Mucosa of gallbladder (tissue), 1 donor: ENCODE measurements at regions not wholly inside any gene's neighbourhood (a gene's known extent, or its start where the extent isn't known, plus 50 kb on each side); places are given as distances from the start of the nearest gene placed in this dataset.
"Not testable (repeated sequence)": the region's sequence is repeated elsewhere in the genome, so short reads cannot be mapped to it uniquely, and the experiment has no call there.

Experiments
- DNase-seq: peaks from one replicate; pipeline ENCODE4 v3.0.0-alpha.2; 2020; ENCODE audit warnings: low spot score
- donor health status: DM: no; HTN: no; CAD: no.

DNA sequence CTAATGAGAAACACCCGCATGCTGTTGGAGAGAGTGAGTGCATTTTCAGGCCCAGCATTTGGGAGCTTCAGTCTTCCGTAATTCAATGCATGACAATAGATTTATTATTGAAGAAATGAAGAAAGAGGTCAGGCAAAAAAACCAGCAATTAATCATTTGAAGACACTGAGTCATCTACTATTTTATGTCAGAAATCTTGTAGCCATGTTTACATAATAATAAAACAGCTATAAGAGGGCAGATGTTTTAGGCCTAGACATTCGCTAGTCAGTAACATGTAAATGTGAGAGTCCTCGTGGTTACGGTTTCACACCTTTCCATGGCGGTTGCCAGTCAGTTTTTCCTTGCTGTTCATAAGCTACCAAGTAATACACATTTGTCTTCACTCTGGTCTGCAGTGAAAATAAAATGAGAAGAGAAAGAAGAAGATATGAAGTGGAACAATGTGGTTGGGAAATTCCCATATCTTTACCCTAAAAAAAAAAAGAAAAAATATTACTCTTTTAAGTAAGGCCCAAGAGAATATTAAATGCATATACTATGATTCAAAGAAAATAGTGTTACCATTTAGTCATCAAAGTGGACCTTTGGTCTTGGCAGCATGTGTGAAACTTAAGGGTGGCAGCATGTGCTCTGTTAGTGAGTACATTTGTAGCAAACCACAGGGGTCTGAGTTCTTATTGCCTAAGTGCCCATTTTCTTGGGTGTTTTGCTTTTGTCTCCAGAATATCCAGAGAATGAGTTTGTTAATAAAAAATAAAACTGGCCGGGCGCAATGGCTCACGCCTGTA is 140.5 kb upstream of the TBL1XR1 start:
- no peak for DNase-seq

DNA sequence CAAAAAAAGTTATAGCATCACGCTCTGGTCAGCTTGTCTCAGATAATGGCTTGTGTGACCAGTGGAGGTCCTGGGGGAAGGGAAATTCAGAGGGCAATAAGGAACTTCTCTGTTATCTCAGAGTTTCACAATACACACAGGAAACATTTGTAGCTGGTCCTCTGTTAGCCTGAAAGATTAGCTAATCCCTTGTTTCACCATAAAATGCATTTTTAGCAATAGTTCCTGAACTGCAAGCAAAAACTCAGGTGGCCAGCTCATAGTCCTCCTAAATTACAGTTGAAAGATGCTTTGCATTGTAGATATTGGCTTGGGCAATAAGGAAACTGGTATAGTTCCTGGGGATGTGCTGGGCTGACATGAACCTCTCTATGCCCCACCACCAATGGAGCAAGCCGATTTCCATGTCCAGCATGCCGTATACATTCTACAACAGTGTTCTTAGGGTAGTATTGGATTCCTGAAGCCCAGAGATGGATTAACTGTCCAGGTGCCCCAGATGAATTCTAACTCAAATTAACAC is 141.5 kb upstream of the TBL1XR1 start:
- no peak for DNase-seq

- not testable (repeated sequence) for DNase-seq
These were observed 142.0 kb upstream of the TBL1XR1 start for GRCh38 chr3:177339220-177339703.

GRCh38 chr3:177340243-177340830 is 143.1 kb upstream of the TBL1XR1 start:
- DNase-seq = no peak

DNA sequence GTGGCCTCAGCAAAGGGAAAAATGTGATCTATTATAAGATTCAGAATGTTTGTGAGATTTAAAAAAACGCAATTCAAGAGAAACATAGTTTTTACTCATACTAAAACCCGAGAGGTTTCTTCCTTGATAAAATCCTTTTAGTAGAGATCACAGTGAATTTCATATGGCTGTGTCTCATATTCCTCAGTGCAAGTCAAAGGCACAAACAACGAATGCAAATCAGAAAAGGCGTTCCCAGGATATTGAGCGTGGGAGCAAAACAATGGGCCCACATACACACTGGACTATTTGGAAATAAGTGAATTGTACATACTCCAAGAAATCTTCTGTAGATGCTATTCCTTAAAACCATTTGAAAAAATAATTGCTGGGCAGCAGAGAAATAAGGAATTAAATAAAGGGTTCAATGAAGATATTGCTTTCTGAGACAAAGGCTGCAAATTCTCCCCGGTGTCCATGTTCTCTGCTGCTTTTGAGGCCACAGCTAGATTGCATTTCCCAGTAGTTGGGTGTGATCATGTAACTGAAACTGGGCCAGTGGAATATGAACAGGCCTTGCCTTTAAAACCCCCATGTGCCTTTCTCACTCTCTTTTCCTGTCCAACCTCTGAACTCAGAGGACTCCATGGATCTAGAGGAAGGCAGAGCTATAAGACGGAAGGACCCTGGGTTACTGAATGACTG is 144.6 kb upstream of the TBL1XR1 start:
- no peak for DNase-seq

DNA sequence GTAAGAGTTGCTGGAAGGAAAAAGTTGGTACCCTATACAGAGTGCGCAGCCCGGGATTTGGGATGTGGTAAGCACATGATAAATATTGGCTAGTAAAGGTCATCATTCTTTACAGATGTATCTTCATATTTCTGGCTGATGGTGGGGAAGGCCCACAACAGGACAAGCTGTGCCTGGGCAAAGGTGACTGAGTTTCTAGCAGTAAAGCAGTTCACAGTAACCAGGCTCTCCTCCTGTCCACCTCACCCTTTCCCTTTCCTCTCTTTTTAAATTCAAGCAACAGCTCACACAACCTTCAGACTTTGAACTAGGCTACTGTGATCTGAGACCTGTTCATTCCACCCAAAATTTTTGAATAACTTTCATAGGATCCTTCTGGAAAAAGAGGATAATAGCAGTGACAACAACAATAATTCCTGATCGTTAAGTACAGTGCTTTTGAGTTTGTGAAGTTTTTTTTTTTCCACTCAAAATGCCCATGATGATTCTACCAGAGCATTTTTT is 145.9 kb upstream of the TBL1XR1 start:
- DNase-seq = no peak

- peak; percentile 92 for DNase-seq
These were observed 148.0 kb upstream of the TBL1XR1 start for GRCh38 chr3:177345049-177345972.

GRCh38 chr3:177345973-177346503 is 148.8 kb upstream of the TBL1XR1 start:
- no peak for DNase-seq

GRCh38 chr3:177346878-177347277 is 149.6 kb upstream of the TBL1XR1 start:
- no peak for DNase-seq

GRCh38 chr3:177347611-177348010 is 150.3 kb upstream of the TBL1XR1 start:
- DNase-seq = no peak

DNA sequence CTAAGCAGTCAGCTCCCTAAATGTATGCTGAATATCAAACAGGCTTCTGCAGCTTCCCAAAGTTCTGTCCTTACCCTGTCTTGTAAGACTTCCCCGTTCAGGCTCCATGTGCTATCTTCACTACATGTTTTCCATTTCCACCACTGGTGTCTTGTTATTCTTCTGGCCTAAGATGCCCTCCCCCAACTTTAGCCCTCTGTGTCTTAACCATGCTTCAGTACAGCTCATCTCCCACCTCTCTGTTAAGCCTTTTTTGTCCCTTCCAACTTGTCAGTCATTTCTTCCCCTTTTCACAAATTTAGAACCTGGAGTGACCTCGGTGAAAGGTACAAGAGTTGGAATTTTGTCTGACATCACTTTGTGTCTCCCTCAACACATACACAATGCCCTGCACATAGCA is 151.7 kb upstream of the TBL1XR1 start:
- DNase-seq = no peak

GRCh38 chr3:177349384-177349783 is 152.1 kb upstream of the TBL1XR1 start:
- DNase-seq = no peak

DNA sequence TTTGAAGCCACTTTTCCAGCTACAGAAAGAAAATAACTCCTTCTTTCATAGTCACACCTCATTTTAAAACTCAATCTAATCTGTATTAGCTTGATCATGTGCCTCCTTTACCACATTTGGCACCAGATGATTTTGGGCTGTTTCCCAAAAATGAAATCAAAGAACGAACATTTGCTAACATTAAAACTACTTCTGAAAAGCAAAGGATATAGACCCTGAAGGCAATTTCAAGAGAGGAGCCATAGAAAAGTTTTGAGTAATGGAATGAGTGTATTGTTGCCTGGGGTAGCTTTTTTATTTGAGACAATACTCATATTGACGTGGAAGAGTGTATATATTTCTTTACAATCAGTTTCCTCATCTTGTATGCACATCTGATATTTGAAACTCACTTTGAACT is 152.8 kb upstream of the TBL1XR1 start:
- no peak for DNase-seq

DNA sequence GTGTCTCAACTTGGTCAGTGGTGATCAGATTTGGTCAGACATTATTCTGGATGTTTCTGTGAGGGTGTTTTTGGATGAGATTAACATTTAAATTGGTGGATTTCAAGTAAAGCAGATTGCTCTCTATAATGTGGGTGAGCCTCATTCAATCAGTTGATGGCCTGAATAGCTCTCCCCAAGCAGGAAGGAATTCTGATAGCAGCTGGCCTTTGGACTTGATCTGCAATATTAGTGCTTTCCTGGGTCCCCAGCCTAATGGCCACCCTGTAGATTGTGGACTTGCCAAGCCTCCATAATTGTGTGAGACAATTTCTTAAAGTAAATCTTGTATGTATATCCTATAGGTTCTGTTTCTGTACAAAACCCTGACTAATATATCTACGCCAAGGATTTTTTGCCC is 153.9 kb upstream of the TBL1XR1 start:
- no peak for DNase-seq

GRCh38 chr3:177351757-177352158 is 154.5 kb upstream of the TBL1XR1 start:
- no peak for DNase-seq

DNA sequence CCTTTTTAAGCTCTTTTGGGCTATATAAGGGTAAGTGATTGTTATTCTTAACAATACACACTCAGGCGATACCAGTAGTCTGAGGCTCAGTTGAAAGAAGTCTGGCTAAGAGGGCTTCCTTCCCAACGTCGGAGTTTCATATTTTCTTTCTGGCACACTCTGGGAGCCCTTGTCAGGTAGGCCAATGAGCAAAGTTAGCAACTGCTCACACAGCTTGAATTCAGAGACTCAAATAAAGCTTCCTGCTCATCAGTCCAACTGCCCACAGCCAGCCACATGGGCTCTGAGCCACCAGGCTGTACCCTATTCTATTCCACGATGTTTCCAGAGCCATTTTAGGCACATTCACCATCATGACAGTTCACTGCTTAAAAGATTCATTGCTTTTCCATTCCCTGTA is 155.1 kb upstream of the TBL1XR1 start:
- DNase-seq = no peak

DNA sequence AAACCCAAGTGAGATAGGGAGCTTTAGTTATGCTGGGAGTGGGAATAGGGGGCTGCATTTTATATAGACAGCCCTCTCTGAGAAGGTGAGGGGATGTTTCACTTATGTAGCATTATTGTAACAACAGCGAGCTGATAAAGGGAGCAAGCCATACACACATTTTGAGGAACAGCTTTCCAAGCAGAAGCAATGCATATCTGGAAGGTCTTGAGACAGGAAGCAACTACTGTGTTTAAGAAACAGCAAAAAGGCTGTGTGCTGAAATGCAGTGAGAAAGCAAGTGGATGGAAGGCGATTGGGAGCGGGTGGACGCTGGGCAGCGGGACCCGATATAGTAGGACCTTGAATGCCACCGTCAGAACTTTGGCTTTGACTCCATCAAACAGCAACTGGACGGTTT is 155.9 kb upstream of the TBL1XR1 start:
- no peak for DNase-seq

DNA sequence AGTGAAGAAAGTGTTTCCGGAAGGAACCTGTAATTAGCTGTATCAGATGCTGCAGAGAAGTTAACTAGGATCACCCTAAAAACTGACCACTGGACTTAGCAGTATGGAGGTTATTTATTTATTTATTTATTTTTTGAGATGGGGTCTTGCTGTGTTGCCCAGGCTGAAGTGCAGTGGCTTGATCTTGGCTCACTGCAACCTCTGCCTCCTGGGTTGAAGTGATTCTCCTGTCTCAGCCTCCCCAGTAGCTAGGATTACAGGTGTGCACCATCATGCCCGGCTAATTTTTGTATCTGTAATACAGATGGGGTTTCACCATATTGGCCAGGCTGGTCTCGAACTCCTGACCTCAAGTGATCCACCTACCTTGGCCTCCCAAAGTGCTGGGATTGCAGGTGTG is 156.6 kb upstream of the TBL1XR1 start:
- DNase-seq = not testable (repeated sequence)

GRCh38 chr3:177354466-177354865 is 157.2 kb upstream of the TBL1XR1 start:
- DNase-seq = no peak

- DNase-seq = no peak
These were observed 158.8 kb upstream of the TBL1XR1 start for GRCh38 chr3:177356113-177356512.

DNA sequence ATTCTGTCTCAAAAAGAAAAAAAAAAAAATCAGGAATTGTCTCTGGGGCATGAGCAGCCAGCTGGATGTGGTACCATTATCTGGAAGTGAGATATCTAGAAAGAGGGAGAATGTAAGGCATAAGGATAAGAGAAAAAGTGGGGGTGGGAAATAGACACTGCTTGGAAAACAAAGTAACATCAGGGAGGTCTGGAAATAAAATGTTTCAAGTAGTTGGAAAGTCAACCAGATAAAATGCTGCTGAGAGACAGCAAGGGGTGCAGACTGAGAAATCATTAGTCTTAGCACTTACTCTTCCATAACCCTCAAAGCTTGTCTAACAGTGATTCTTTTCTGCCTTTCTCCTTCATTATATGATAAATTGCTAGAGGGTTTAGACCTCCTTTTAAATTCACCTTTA is 159.7 kb upstream of the TBL1XR1 start:
- no peak for DNase-seq
